NOMO-1 (cell line): ENCODE measurements at regions not wholly inside any gene's neighbourhood (a gene's known extent, or its start where the extent isn't known, plus 50 kb on each side); places are given as distances from the start of the nearest gene placed in this dataset.
"Not testable (repeated sequence)": the region's sequence is repeated elsewhere in the genome, so short reads cannot be mapped to it uniquely, and the experiment has no call there.

ENCODE experiments used
- DNase-seq, 2 experiments: peaks; one replicate each; lab custom pipeline; 2025; ENCODE audit not compliant: unreplicated experiment in 2 of 2; lab: John Stamatoyannopoulos, UW

GRCh38 chr2:67159929-67160328, 237.2 kb upstream of the ETAA1 start:
- no peak for DNase-seq

GRCh38 chr2:67164771-67165522, 232.2 kb upstream of the ETAA1 start:
- DNase-seq = no peak

GRCh38 chr2:67165523-67165990, 231.6 kb upstream of the ETAA1 start:
- no peak for DNase-seq

GRCh38 chr2:67166511-67166910, 230.6 kb upstream of the ETAA1 start:
- DNase-seq = not testable (repeated sequence)

GRCh38 chr2:67169417-67170140, 227.6 kb upstream of the ETAA1 start:
- no peak for DNase-seq

GRCh38 chr2:67179526-67179925, 217.6 kb upstream of the ETAA1 start:
- no peak for DNase-seq

GRCh38 chr2:67180841-67181240, 216.3 kb upstream of the ETAA1 start:
- no peak for DNase-seq

- DNase-seq = no peak
These were observed 214.2 kb upstream of the ETAA1 start for GRCh38 chr2:67182884-67183283.

GRCh38 chr2:67186326-67186725, 210.8 kb upstream of the ETAA1 start:
- DNase-seq = no peak

- no peak for DNase-seq
These were observed 210.3 kb upstream of the ETAA1 start for GRCh38 chr2:67186871-67187270.

- not testable (repeated sequence) for DNase-seq
These were observed 201.8 kb upstream of the ETAA1 start for GRCh38 chr2:67195327-67195726.

GRCh38 chr2:67201521-67201920, 195.6 kb upstream of the ETAA1 start:
- DNase-seq = no peak

GRCh38 chr2:67204349-67204748, 192.8 kb upstream of the ETAA1 start:
- no peak for DNase-seq

- no peak for DNase-seq
These were observed 188.1 kb upstream of the ETAA1 start for GRCh38 chr2:67208887-67209500.

- no peak for DNase-seq
These were observed 186.7 kb upstream of the ETAA1 start for GRCh38 chr2:67210430-67210829.

- DNase-seq = no peak
These were observed 184.9 kb upstream of the ETAA1 start for GRCh38 chr2:67212203-67212602.

- no peak for DNase-seq
These were observed 183.9 kb upstream of the ETAA1 start for GRCh38 chr2:67213270-67213670.

GRCh38 chr2:67213677-67214402, 183.3 kb upstream of the ETAA1 start:
- DNase-seq = no peak

GRCh38 chr2:67214585-67215185, 182.4 kb upstream of the ETAA1 start:
- DNase-seq = no peak

- peak in 1 of 2 experiments; percentile 2 for DNase-seq
These were observed 181.7 kb upstream of the ETAA1 start for GRCh38 chr2:67215214-67216055.
